Rectal smooth muscle tissue (tissue), 1 donor: ENCODE measurements at regions not wholly inside any gene's neighbourhood (a gene's known extent, or its start where the extent isn't known, plus 50 kb on each side); places are given as distances from the start of the nearest gene placed in this dataset.

Experiments used
- H3K27ac ChIP-seq: one replicate; pipeline ENCODE4 v1.7.0; 2013; ENCODE audit warnings: low read depth, low read length, inconsistent platforms
- H3K27me3 ChIP-seq: one replicate; pipeline ENCODE4 v1.7.0; 2013; ENCODE audit warnings: low read length; ENCODE audit not compliant: control insufficient read depth, insufficient read depth
- H3K36me3 ChIP-seq: one replicate; pipeline ENCODE4 v1.7.0; 2013; ENCODE audit warnings: low read length; ENCODE audit not compliant: control insufficient read depth, insufficient read depth
- H3K4me1 ChIP-seq: one replicate; pipeline ENCODE4 v1.7.0; 2013; ENCODE audit warnings: low read length; ENCODE audit not compliant: control insufficient read depth, insufficient read depth
- H3K4me3 ChIP-seq: one replicate; pipeline ENCODE4 v1.7.0; 2013; ENCODE audit warnings: low read length
- H3K9ac ChIP-seq: one replicate; pipeline ENCODE4 v1.7.0; 2013; ENCODE audit warnings: low read length

GRCh38 chr9:12054235-12054634 is 639.0 kb upstream of the TYRP1 start:
- Histone ChIP-seq H3K27me3 (no peaks in the 10 kb centered on the region), H3K4me1 (no peaks in the 10 kb centered on the region), H3K36me3 (no peaks in the 10 kb centered on the region), H3K4me3 (no peak overlapping the region), H3K9ac (no peak overlapping the region), H3K27ac (no peak overlapping the region)

- Histone ChIP-seq H3K36me3 (no peaks in the 10 kb centered on the region), H3K4me3 (no peak overlapping the region), H3K9ac (no peak overlapping the region), H3K27ac (no peak overlapping the region), H3K4me1 (no peaks in the 10 kb centered on the region), H3K27me3 (no peaks in the 10 kb centered on the region)
Measured at GRCh38 chr9:12056874-12057273, 636.3 kb upstream of the TYRP1 start.

GRCh38 chr9:12060067-12060466 is 633.1 kb upstream of the TYRP1 start:
- Histone ChIP-seq H3K4me3 (no peak overlapping the region), H3K36me3 (no peaks in the 10 kb centered on the region)

GRCh38 chr9:12060811-12061210 is 632.4 kb upstream of the TYRP1 start:
- Histone ChIP-seq H3K9ac (no peak overlapping the region), H3K27ac (no peak overlapping the region), H3K4me3 (no peak overlapping the region), H3K27me3 (no peaks in the 10 kb centered on the region), H3K36me3 (no peaks in the 10 kb centered on the region), H3K4me1 (no peaks in the 10 kb centered on the region)

More at GRCh38 chr9:12060067-12060466, 633.1 kb upstream of the TYRP1 start:
- Histone ChIP-seq H3K9ac (no peak overlapping the region), H3K4me1 (no peaks in the 10 kb centered on the region), H3K27me3 (no peaks in the 10 kb centered on the region), H3K27ac (no peak overlapping the region)

- no peaks in the 10 kb centered on the region for H3K36me3 ChIP-seq
- no peak overlapping the region for H3K27ac ChIP-seq
- no peak overlapping the region for H3K4me3 ChIP-seq
- no peak overlapping the region for H3K9ac ChIP-seq
- H3K27me3 ChIP-seq = no peaks in the 10 kb centered on the region
- H3K4me1 ChIP-seq = no peaks in the 10 kb centered on the region
Measured at GRCh38 chr9:12065050-12065449, 628.1 kb upstream of the TYRP1 start.

GRCh38 chr9:12065686-12066085 is 627.5 kb upstream of the TYRP1 start:
- H3K4me1 ChIP-seq = no peaks in the 10 kb centered on the region
- H3K9ac ChIP-seq = no peak overlapping the region
- no peak overlapping the region for H3K27ac ChIP-seq
- no peaks in the 10 kb centered on the region for H3K27me3 ChIP-seq
- H3K4me3 ChIP-seq = no peak overlapping the region
- no peaks in the 10 kb centered on the region for H3K36me3 ChIP-seq

- H3K4me3 ChIP-seq = no peak overlapping the region
- no peaks in the 10 kb centered on the region for H3K4me1 ChIP-seq
- no peak overlapping the region for H3K27ac ChIP-seq
- H3K9ac ChIP-seq = no peak overlapping the region
- no peaks in the 10 kb centered on the region for H3K27me3 ChIP-seq
- no peaks in the 10 kb centered on the region for H3K36me3 ChIP-seq
Measured at GRCh38 chr9:12066455-12067035, 626.6 kb upstream of the TYRP1 start.

GRCh38 chr9:12069366-12069765 is 623.8 kb upstream of the TYRP1 start:
- H3K4me1 ChIP-seq = no peaks in the 10 kb centered on the region
- no peak overlapping the region for H3K27ac ChIP-seq
- H3K9ac ChIP-seq = no peak overlapping the region
- H3K4me3 ChIP-seq = no peak overlapping the region
- no peaks in the 10 kb centered on the region for H3K36me3 ChIP-seq
- no peaks in the 10 kb centered on the region for H3K27me3 ChIP-seq

GRCh38 chr9:12085399-12085798 is 607.8 kb upstream of the TYRP1 start:
- no peak overlapping the region for H3K9ac ChIP-seq
- no peaks in the 10 kb centered on the region for H3K27me3 ChIP-seq
- no peaks in the 10 kb centered on the region for H3K4me1 ChIP-seq
- no peak overlapping the region for H3K27ac ChIP-seq
- H3K4me3 ChIP-seq = no peak overlapping the region
- H3K36me3 ChIP-seq = no peaks in the 10 kb centered on the region

- no peak overlapping the region for H3K27ac ChIP-seq
- H3K9ac ChIP-seq = no peak overlapping the region
- no peaks in the 10 kb centered on the region for H3K36me3 ChIP-seq
- no peak overlapping the region for H3K4me3 ChIP-seq
- H3K27me3 ChIP-seq = no peaks in the 10 kb centered on the region
- H3K4me1 ChIP-seq = no peaks in the 10 kb centered on the region
Measured at GRCh38 chr9:12091865-12092527, 601.2 kb upstream of the TYRP1 start.

- no peak overlapping the region for H3K27ac ChIP-seq
- no peaks in the 10 kb centered on the region for H3K4me1 ChIP-seq
- no peak overlapping the region for H3K9ac ChIP-seq
- H3K27me3 ChIP-seq = no peaks in the 10 kb centered on the region
- no peaks in the 10 kb centered on the region for H3K36me3 ChIP-seq
- H3K4me3 ChIP-seq = no peak overlapping the region
Measured at GRCh38 chr9:12094046-12094445, 599.1 kb upstream of the TYRP1 start.

GRCh38 chr9:12095931-12096330 is 597.3 kb upstream of the TYRP1 start:
- Histone ChIP-seq H3K27ac (no peak overlapping the region), H3K4me3 (no peak overlapping the region), H3K27me3 (no peaks in the 10 kb centered on the region), H3K36me3 (no peaks in the 10 kb centered on the region), H3K9ac (no peak overlapping the region), H3K4me1 (no peaks in the 10 kb centered on the region)

GRCh38 chr9:12133416-12133815 is 559.8 kb upstream of the TYRP1 start:
- H3K4me1 ChIP-seq = no peaks in the 10 kb centered on the region
- no peaks in the 10 kb centered on the region for H3K27me3 ChIP-seq
- no peak overlapping the region for H3K27ac ChIP-seq
- no peak overlapping the region for H3K9ac ChIP-seq
- H3K4me3 ChIP-seq = no peak overlapping the region
- H3K36me3 ChIP-seq = no peaks in the 10 kb centered on the region
